Testis (tissue), 2 donors: ENCODE measurements at regions not wholly inside any gene's neighbourhood (a gene's known extent, or its start where the extent isn't known, plus 50 kb on each side); places are given as distances from the start of the nearest gene placed in this dataset.

Experiments
- DNase-seq: peaks from one replicate; pipeline ENCODE4 v3.0.0-alpha.2; 2019
- H3K27ac ChIP-seq, 2 donors: fragments of 200-600 bp; sonication (generic); one replicate each; pipeline ENCODE4 v1.5.1; 2019
- H3K27me3 ChIP-seq: fragments of 200-600 bp; sonication (generic); one replicate; pipeline ENCODE4 v1.5.1; 2019
- H3K36me3 ChIP-seq: fragments of 200-600 bp; sonication (generic); one replicate; pipeline ENCODE4 v1.5.1; 2017; ENCODE audit warnings: low read depth; ENCODE audit errors: missing control alignments
- H3K4me1 ChIP-seq: fragments of 200-600 bp; sonication (generic); one replicate; pipeline ENCODE4 v1.5.1; 2019
- H3K4me3 ChIP-seq, 2 donors: fragments of 200-600 bp; sonication (generic); one replicate each; pipeline ENCODE4 v1.5.1; 2017 to 2019
- H3K9me3 ChIP-seq: fragments of 200-600 bp; sonication (generic); one replicate; pipeline ENCODE4 v1.5.1; 2017
- CTCF ChIP-seq, 3 experiments: fragments of 450-650 bp in 2 of 3; fragments of 200-600 bp in 1 of 3; sonication (generic) in 1 of 3; IDR thresholded peaks; one replicate each; pipeline ENCODE4 v1.5.1; 2016 to 2019; ENCODE audit warnings: antibody characterized with exemption in 3 of 3, mild to moderate bottlenecking in 2 of 3, moderate library complexity in 1 of 3
- POLR2A ChIP-seq: fragments of 450-650 bp; IDR thresholded peaks from one replicate; pipeline ENCODE4 v1.6.1; 2017; ENCODE audit warnings: antibody characterized with exemption, mild to moderate bottlenecking, moderate library complexity
- WGBS, 2 donors: methylation state at CpG; one replicate each; pipeline ENCODE4 v1.1.5; 2018; 5-methylcytosine and 5-hydroxymethylcytosine counted together
- intact Hi-C: fragments of 100-400 bp; cut with DNase I; formaldehyde crosslinking; loops from one replicate; pipeline ENCODE4 v1.15.1; 2023; ENCODE audit warnings: low total_unique reads

- 90 to 93% methylated on average over 4 of the region's 4 CpGs for whole genome bisulfite sequencing, 2 donors
- Histone ChIP-seq H3K9me3 (no peaks in the 10 kb centered on the region), H3K36me3 (no peaks in the 10 kb centered on the region), H3K4me3 (no peak overlapping the region), H3K27ac (no peak overlapping the region), H3K27me3 (no peaks in the 10 kb centered on the region), H3K4me1 (no peaks in the 10 kb centered on the region)
- TF ChIP-seq POLR2A, result no peak
- no peak for TF ChIP-seq CTCF (IDR thresholded peaks at IDR 0.05)
- intact Hi-C loops, result no loop called here
- no peak for DNase-seq
These were observed 1101.0 kb upstream of the SEMA6A start for GRCh38 chr5:117675646-117676045.

GRCh38 chr5:117671551-117671950 lies 1096.9 kb upstream of the SEMA6A start:
- no peaks in the 10 kb centered on the region for H3K36me3 ChIP-seq
- no peak for DNase-seq
- no peak overlapping the region for H3K4me3 ChIP-seq
- H3K9me3 ChIP-seq, result no peaks in the 10 kb centered on the region
- H3K4me1 ChIP-seq, result no peaks in the 10 kb centered on the region
- WGBS, 2 donors, result 88 to 90% methylated on average over 1 of the region's 1 CpG
- no peak overlapping the region for H3K27ac ChIP-seq
- intact Hi-C loops, result no loop called here
- TF ChIP-seq POLR2A, result no peak
- TF ChIP-seq CTCF (IDR thresholded peaks at IDR 0.05), result no peak
- no peaks in the 10 kb centered on the region for H3K27me3 ChIP-seq

GRCh38 chr5:117667105-117667504 lies 1092.5 kb upstream of the SEMA6A start:
- Histone ChIP-seq H3K9me3 (no peaks in the 10 kb centered on the region), H3K27me3 (no peaks in the 10 kb centered on the region), H3K4me3 (no peak overlapping the region), H3K27ac (no peak overlapping the region), H3K36me3 (no peaks in the 10 kb centered on the region), H3K4me1 (no peaks in the 10 kb centered on the region)
- TF ChIP-seq CTCF (IDR thresholded peaks at IDR 0.05), result no peak
- TF ChIP-seq POLR2A, result no peak
- 74 to 80% methylated on average over 3 of the region's 3 CpGs for WGBS, 2 donors
- DNase-seq, result no peak
- intact Hi-C loops, result no loop called here

GRCh38 chr5:117665121-117665520 lies 1090.5 kb upstream of the SEMA6A start:
- Histone ChIP-seq H3K4me3 (no peak overlapping the region), H3K27ac (no peak overlapping the region), H3K9me3 (no peaks in the 10 kb centered on the region), H3K36me3 (no peaks in the 10 kb centered on the region), H3K4me1 (no peaks in the 10 kb centered on the region), H3K27me3 (no peaks in the 10 kb centered on the region)
- TF ChIP-seq CTCF (IDR thresholded peaks at IDR 0.05), result no peak
- no peak for TF ChIP-seq POLR2A
- WGBS, 2 donors, result 83 to 88% methylated on average over 1 of the region's 1 CpG
- intact Hi-C loops, result no loop called here
- no peak for DNase-seq

- DNase-seq, result no peak
- Histone ChIP-seq H3K27me3 (no peaks in the 10 kb centered on the region), H3K27ac (no peak overlapping the region), H3K36me3 (no peaks in the 10 kb centered on the region), H3K9me3 (no peaks in the 10 kb centered on the region), H3K4me3 (no peak overlapping the region), H3K4me1 (no peaks in the 10 kb centered on the region)
- 92 to 93% methylated on average over 2 of the region's 2 CpGs for WGBS, 2 donors
- TF ChIP-seq POLR2A (no peak), CTCF (IDR thresholded peaks at IDR 0.05) (no peak)
- intact Hi-C loops, result no loop called here
These were observed 1087.7 kb upstream of the SEMA6A start for GRCh38 chr5:117662361-117662760.
